Epithelial cell of esophagus (primary cell): ENCODE measurements at regions not wholly inside any gene's neighbourhood (a gene's known extent, or its start where the extent isn't known, plus 50 kb on each side); places are given as distances from the start of the nearest gene placed in this dataset.

Source experiments
- DNase-seq: peaks from one replicate; pipeline ENCODE4 v3.0.0; 2010; ENCODE audit warnings: low read depth
- H3K4me3 ChIP-seq: 2 replicates; pipeline ENCODE4 v1.5.1; 2011; ENCODE audit warnings: mild to moderate bottlenecking, low read length, control low read depth
- TF ChIP-seq, protein P1 (sequence below): IDR thresholded peaks from 2 replicates; pipeline ENCODE4 v1.5.1; 2011; ENCODE audit warnings: low read depth, mild to moderate bottlenecking, low read length, control low read depth, inconsistent platforms; ENCODE audit not compliant: insufficient read depth; ENCODE audit errors: missing control alignments

DNA sequence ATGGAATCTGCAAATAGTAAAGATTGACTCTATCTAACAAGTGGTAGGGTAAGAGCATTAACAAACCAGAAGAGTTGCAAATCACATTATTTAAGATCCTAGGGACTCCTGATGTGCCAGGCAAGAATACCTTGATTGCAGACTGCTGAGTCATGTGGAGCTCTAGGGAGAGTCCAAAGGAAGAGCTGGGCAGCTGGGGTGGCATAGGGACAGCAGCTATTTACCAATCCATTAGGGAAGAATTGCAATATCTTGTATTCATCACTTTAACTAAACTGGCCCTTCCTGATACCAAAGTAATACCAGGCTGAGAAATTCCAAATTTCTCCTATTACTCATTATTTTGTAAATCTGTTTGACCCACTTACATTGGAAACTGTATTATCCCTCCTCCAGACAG is 52.2 kb upstream of the ACP3 start:
- peak; percentile 83 for DNase-seq
- TF ChIP-seq, protein P1, sequence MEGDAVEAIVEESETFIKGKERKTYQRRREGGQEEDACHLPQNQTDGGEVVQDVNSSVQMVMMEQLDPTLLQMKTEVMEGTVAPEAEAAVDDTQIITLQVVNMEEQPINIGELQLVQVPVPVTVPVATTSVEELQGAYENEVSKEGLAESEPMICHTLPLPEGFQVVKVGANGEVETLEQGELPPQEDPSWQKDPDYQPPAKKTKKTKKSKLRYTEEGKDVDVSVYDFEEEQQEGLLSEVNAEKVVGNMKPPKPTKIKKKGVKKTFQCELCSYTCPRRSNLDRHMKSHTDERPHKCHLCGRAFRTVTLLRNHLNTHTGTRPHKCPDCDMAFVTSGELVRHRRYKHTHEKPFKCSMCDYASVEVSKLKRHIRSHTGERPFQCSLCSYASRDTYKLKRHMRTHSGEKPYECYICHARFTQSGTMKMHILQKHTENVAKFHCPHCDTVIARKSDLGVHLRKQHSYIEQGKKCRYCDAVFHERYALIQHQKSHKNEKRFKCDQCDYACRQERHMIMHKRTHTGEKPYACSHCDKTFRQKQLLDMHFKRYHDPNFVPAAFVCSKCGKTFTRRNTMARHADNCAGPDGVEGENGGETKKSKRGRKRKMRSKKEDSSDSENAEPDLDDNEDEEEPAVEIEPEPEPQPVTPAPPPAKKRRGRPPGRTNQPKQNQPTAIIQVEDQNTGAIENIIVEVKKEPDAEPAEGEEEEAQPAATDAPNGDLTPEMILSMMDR = no peak
- H3K4me3 ChIP-seq = no peak overlapping the region

DNA sequence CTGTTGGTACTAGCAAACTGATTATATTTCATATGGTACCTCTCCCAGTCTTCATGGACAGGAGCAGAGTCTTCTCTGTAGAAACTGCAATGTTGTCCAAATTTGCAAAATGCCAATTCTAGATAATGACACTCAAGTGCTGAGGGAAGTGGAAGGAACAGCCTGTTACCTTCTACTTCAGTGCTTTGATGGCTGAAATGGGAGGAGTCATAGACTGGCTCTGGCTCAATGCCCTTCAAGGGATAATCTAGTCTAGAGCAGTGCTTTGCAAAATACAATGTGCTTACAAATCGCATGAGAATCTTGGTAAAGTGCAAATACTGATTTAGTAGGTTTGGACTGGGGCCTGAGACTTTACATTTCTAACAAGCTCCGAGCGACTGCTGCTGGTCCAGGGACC is 51.7 kb upstream of the ACP3 start:
- no peak overlapping the region for H3K4me3 ChIP-seq
- TF ChIP-seq, protein P1 = no peak
- DNase-seq = peak; percentile 14

DNA sequence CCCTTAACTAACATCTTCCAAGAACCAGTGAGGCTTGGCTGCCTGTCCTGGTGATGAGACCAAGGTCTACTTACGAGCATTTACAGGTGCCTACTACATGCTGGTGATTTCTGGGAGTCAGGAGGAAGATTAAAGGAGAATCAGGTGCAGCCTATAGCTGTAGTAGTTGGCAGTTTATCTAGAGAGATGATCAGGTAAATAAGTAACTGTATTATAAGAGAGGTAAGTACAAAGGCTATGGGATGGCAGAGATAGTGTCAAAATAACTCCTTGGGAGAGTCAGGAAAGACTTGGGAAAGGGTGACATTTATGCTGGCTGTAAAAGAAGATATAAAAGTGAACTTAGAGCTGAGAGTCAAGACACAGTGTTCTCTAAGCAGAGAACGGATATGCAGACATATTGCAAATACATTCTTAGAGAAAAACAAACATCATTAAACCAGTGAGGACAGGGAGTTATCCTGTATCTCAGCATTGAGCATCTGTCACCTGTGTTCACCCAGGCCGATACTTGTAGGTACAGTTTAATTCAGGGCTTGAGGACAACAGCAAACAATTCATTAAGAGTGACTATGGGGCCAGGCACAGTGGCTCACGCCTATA is 49.7 kb upstream of the ACP3 start:
- no peak for DNase-seq

More for the DNA sequence above, 49.7 kb upstream of the ACP3 start:
- H3K4me3 ChIP-seq = no peak overlapping the region
- TF ChIP-seq, protein P1 = no peak
